ENCODE measurements at regions not wholly inside any gene's neighbourhood (a gene's known extent, or its start where the extent isn't known, plus 50 kb on each side); places are given as distances from the start of the nearest gene placed in this dataset.

DNA sequence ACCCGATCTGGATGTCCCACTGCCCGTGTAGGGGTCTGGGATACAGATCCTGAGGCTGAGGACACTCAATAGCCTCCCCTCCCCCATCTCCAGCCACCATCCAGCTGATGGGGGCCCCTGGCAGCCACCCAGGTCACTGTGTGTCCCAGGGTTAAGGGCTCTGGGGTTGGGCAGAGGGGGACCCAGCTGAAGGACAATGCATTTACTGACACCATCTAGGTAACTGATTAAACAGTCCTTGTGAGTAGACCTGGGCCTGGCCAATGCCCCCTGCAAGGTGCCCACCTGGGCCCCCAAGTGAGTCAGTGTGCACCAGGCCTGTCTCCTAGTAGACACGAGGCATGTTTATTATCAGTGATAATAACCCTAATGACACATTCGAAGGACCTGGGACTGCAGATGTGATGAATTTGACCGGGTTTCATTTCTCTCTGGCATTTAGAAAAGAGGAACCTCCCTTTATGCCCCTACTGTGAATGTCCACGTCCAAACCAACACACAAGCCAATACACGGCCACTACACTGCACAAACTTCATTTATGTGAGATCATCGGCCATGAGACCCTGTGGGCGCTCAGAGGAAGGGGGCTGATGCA is 261.9 kb upstream of the FOXF1 start:
- no peak for ATAC-seq

DNA sequence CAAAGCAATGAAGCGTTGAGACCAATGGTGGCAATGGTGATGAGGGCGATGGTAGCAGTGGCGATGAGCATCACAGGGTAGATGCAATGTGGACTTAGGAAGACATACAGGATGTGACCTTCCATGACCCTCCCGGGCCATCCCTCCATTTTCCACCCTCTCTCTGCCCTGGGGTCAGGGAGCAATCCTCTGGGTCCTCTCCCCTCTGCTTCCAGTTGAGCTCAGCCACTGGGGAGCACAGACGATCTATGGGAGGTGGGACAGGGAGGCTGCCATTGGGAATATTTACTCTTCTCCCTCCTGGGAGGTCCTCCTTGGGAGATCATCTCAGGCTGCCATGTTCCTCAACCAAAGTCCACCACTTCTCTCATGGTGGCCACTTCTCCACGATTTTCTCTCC is 260.7 kb upstream of the FOXF1 start:
- intact Hi-C loops (cut with DNase I) = no loop called here
- H3K36me3 ChIP-seq = no peaks in the 10 kb centered on the region
- TF ChIP-seq, protein P1, sequence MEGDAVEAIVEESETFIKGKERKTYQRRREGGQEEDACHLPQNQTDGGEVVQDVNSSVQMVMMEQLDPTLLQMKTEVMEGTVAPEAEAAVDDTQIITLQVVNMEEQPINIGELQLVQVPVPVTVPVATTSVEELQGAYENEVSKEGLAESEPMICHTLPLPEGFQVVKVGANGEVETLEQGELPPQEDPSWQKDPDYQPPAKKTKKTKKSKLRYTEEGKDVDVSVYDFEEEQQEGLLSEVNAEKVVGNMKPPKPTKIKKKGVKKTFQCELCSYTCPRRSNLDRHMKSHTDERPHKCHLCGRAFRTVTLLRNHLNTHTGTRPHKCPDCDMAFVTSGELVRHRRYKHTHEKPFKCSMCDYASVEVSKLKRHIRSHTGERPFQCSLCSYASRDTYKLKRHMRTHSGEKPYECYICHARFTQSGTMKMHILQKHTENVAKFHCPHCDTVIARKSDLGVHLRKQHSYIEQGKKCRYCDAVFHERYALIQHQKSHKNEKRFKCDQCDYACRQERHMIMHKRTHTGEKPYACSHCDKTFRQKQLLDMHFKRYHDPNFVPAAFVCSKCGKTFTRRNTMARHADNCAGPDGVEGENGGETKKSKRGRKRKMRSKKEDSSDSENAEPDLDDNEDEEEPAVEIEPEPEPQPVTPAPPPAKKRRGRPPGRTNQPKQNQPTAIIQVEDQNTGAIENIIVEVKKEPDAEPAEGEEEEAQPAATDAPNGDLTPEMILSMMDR (IDR thresholded peaks at IDR 0.05) = no peak
- DNase-seq (no peak), ATAC-seq (no peak)
- no peaks in the 10 kb centered on the region for H3K9me3 ChIP-seq
- no peaks in the 10 kb centered on the region for H3K27me3 ChIP-seq (ENCODE audit: low read depth)
- H3K27ac ChIP-seq = no peak overlapping the region
- no peak overlapping the region for H3K4me3 ChIP-seq
- H3K4me1 ChIP-seq = no peaks in the 10 kb centered on the region

More for the DNA sequence above, 261.9 kb upstream of the FOXF1 start:
- H3K9me3 ChIP-seq = no peaks in the 10 kb centered on the region
- H3K36me3 ChIP-seq = no peaks in the 10 kb centered on the region
- TF ChIP-seq, protein P1 (IDR thresholded peaks at IDR 0.05) = no peak
- no peak overlapping the region for H3K27ac ChIP-seq
- H3K4me1 ChIP-seq = no peaks in the 10 kb centered on the region
- H3K27me3 ChIP-seq (ENCODE audit: low read depth) = peaks cover 5% of the 10 kb centered on the region
- DNase-seq = no peak
- no peak overlapping the region for H3K4me3 ChIP-seq
- intact Hi-C loops (cut with DNase I) = no loop called here

DNA sequence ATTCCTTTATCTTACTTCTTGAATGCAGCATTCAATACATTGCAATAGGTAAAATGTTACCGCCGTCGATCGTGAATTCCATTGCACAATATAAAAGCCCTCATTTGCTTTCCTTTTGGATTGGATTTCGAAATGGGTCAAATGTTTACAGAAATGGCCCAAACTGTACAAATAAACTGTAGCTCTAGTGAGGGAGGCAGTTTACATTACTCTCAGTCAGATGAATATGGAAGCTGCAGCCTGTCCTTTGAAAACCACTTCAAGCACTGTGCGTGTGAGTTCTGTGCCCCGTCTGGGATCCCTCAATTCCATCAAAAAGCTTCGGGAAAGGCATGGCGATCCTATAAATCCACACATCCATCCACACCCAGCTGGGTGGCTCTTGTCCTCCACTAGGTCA is 258.6 kb upstream of the FOXF1 start:
- Histone ChIP-seq H3K27me3 (ENCODE audit: low read depth) (no peaks in the 10 kb centered on the region), H3K36me3 (no peaks in the 10 kb centered on the region), H3K27ac (no peak overlapping the region), H3K9me3 (no peaks in the 10 kb centered on the region), H3K4me1 (no peaks in the 10 kb centered on the region), H3K4me3 (no peak overlapping the region)
- TF ChIP-seq, protein P1 (IDR thresholded peaks at IDR 0.05) = no peak
- DNase-seq (no peak), ATAC-seq (no peak)
- intact Hi-C loops (cut with DNase I) = no loop called here

DNA sequence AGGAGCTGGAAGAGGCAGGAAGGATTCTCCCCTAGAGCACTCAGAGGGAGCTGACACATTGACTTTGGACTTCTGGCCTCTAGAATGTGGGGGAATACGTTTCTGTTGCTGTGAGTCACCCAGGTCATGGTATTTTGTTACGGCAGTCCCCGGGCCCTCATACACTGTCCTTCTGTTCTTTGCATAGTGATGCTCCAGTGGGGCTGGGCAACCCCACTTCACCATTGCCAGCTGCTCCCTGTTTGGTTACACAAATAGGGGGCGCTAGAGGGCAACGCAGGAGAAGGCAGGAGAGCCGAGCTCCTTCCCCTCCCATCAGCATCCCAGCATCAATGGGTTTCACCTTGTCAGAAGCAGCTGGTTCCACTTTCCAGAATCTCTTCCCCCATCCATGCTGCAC is 257.7 kb upstream of the FOXF1 start:
- ATAC-seq = no peak
- Histone ChIP-seq H3K4me3 (no peak overlapping the region), H3K27ac (no peak overlapping the region), H3K36me3 (no peaks in the 10 kb centered on the region), H3K27me3 (ENCODE audit: low read depth) (no peaks in the 10 kb centered on the region), H3K9me3 (no peaks in the 10 kb centered on the region), H3K4me1 (no peaks in the 10 kb centered on the region)
- intact Hi-C loops (cut with DNase I) = no loop called here
- no peak for DNase-seq
- TF ChIP-seq, protein P1 (IDR thresholded peaks at IDR 0.05) = peak; percentile 49

DNA sequence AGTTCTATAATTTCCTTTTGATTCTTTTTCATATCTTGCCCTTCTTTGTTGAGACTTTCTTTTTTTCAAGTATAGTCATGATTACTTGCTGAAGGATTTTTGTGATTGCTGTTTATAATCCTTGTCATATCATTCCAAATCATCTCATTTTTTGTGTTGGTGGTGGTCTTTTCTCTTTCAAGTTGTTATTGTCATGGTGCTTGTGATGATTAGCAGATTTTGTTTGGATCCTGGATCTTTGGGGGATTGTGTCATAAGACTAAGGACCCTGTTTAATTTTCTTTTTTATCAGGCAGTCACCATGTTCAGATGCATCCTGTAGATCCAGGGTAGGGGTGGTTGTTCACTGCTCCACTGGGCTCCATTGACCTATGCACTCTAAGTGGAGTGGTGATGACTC is 254.4 kb upstream of the FOXF1 start:
- TF ChIP-seq, protein P1 (IDR thresholded peaks at IDR 0.05) = no peak
- intact Hi-C loops (cut with DNase I) = no loop called here
- H3K4me1 ChIP-seq = no peaks in the 10 kb centered on the region
- H3K27ac ChIP-seq = no peak overlapping the region
- H3K36me3 ChIP-seq = no peaks in the 10 kb centered on the region
- no peak overlapping the region for H3K4me3 ChIP-seq
- no peaks in the 10 kb centered on the region for H3K9me3 ChIP-seq
- no peak for ATAC-seq
- H3K27me3 ChIP-seq (ENCODE audit: low read depth) = no peaks in the 10 kb centered on the region
- DNase-seq = no peak
